Lower leg skin (tissue), 3 donors: ENCODE measurements at regions not wholly inside any gene's neighbourhood (a gene's known extent, or its start where the extent isn't known, plus 50 kb on each side); places are given as distances from the start of the nearest gene placed in this dataset.

Experiments
- POLR2A ChIP-seq, 2 donors: fragments of 450-650 bp; IDR thresholded peaks; one replicate each; pipeline ENCODE4 v1.6.1; 2016 to 2017; ENCODE audit warnings: antibody characterized with exemption in 2 of 2, mild to moderate bottlenecking in 1 of 2, moderate library complexity in 1 of 2
- TF ChIP-seq, protein P1 (sequence below), 3 donors: fragments of 450-650 bp; IDR thresholded peaks; one replicate each; pipeline ENCODE4 v1.5.1; 2016; ENCODE audit warnings: antibody characterized with exemption in 3 of 3, mild to moderate bottlenecking in 3 of 3, moderate library complexity in 2 of 3

DNA sequence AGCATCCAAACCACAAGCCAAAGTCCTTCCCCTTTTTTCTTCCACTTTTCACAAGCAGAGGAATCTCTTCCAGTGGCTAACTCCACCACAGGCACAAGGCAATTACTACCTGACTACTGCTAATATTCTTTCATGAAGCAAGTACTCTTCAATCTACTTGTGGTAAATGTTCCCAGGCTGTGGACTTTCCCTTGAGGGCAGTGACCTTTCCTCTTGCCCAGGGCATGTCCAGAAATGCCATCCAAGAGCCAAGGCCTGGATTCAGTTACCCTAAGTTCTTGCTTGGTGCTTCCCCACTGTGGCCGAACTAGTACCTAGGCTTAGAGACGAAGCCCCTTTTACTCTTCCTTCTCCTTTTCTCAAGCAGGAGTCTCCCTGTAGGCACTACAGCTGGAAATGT is 400.7 kb downstream of the DCAF12L2 start:
- TF ChIP-seq, protein P1, sequence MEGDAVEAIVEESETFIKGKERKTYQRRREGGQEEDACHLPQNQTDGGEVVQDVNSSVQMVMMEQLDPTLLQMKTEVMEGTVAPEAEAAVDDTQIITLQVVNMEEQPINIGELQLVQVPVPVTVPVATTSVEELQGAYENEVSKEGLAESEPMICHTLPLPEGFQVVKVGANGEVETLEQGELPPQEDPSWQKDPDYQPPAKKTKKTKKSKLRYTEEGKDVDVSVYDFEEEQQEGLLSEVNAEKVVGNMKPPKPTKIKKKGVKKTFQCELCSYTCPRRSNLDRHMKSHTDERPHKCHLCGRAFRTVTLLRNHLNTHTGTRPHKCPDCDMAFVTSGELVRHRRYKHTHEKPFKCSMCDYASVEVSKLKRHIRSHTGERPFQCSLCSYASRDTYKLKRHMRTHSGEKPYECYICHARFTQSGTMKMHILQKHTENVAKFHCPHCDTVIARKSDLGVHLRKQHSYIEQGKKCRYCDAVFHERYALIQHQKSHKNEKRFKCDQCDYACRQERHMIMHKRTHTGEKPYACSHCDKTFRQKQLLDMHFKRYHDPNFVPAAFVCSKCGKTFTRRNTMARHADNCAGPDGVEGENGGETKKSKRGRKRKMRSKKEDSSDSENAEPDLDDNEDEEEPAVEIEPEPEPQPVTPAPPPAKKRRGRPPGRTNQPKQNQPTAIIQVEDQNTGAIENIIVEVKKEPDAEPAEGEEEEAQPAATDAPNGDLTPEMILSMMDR (IDR thresholded peaks at IDR 0.05), result no peak
- TF ChIP-seq POLR2A (IDR thresholded peaks at IDR 0.05), result no peak
